ENCODE measurements at regions not wholly inside any gene's neighbourhood (a gene's known extent, or its start where the extent isn't known, plus 50 kb on each side); places are given as distances from the start of the nearest gene placed in this dataset.

- H3K27ac Mint-ChIP-seq (ENCODE audit: low read depth, unreplicated experiment): no peak overlapping the region
- no peaks in the 10 kb centered on the region for H3K9me3 Mint-ChIP-seq (ENCODE audit: unreplicated experiment)
- no peaks in the 10 kb centered on the region for H3K4me1 Mint-ChIP-seq (ENCODE audit: insufficient read depth, unreplicated experiment)
- H3K4me3 Mint-ChIP-seq (ENCODE audit: unreplicated experiment): no peak overlapping the region
- no peak for DNase-seq (ENCODE audit: unreplicated experiment)
- H3K27me3 Mint-ChIP-seq (ENCODE audit: insufficient read depth, unreplicated experiment): no peaks in the 10 kb centered on the region
- no TSS peak for BruUV-seq (replicated peaks)
- intact Hi-C loops (cut with micrococcal nuclease): no loop called here
- POLR2A ChIA-PET: no interaction called here
- no peaks in the 10 kb centered on the region for H3K36me3 Mint-ChIP-seq (ENCODE audit: insufficient read depth, unreplicated experiment)
- CTCF ChIA-PET: interaction anchor here (0.7 kb wide), 1 partner anchor 584 kb away, joined by 3 read pairs; no protein-coding TSS in a partner anchor
- TF ChIP-seq, protein P1, sequence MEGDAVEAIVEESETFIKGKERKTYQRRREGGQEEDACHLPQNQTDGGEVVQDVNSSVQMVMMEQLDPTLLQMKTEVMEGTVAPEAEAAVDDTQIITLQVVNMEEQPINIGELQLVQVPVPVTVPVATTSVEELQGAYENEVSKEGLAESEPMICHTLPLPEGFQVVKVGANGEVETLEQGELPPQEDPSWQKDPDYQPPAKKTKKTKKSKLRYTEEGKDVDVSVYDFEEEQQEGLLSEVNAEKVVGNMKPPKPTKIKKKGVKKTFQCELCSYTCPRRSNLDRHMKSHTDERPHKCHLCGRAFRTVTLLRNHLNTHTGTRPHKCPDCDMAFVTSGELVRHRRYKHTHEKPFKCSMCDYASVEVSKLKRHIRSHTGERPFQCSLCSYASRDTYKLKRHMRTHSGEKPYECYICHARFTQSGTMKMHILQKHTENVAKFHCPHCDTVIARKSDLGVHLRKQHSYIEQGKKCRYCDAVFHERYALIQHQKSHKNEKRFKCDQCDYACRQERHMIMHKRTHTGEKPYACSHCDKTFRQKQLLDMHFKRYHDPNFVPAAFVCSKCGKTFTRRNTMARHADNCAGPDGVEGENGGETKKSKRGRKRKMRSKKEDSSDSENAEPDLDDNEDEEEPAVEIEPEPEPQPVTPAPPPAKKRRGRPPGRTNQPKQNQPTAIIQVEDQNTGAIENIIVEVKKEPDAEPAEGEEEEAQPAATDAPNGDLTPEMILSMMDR (IDR thresholded peaks at IDR 0.05; ENCODE audit: unreplicated experiment): no peak
These were observed 335.7 kb upstream of the MGAT5 start for GRCh38 chr2:133918141-133918540.

DNA sequence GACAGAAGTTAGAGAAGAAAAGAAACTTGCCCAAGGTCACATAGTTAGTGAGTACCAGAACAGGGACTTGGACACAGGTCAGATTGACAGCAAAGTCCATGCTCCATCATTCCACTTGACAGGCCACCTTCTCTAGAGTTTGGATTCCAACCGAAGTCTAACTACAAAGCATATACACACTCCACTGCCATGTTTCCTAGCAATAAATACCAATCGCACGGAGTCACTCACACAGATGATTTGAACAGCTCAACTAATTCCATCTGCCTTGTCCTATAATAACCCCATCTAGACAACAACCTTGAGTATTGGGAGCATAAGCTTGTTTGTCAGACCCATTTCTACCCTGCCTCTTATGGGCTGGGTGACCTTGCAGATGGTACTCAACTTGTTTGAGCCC, 334.6 kb upstream of the MGAT5 start:
- ChIA-PET POLR2A (no interaction called here), CTCF (no interaction called here)
- Mint-ChIP-seq H3K9me3 (ENCODE audit: unreplicated experiment) (no peaks in the 10 kb centered on the region), H3K4me3 (ENCODE audit: unreplicated experiment) (no peak overlapping the region), H3K36me3 (ENCODE audit: insufficient read depth, unreplicated experiment) (no peaks in the 10 kb centered on the region), H3K27me3 (ENCODE audit: insufficient read depth, unreplicated experiment) (no peaks in the 10 kb centered on the region), H3K27ac (ENCODE audit: low read depth, unreplicated experiment) (no peak overlapping the region), H3K4me1 (ENCODE audit: insufficient read depth, unreplicated experiment) (no peaks in the 10 kb centered on the region)
- intact Hi-C loops (cut with micrococcal nuclease): no loop called here
- TF ChIP-seq, protein P1 (IDR thresholded peaks at IDR 0.05; ENCODE audit: unreplicated experiment): no peak
- no TSS peak for BruUV-seq (replicated peaks)
- no peak for DNase-seq (ENCODE audit: unreplicated experiment)

DNA sequence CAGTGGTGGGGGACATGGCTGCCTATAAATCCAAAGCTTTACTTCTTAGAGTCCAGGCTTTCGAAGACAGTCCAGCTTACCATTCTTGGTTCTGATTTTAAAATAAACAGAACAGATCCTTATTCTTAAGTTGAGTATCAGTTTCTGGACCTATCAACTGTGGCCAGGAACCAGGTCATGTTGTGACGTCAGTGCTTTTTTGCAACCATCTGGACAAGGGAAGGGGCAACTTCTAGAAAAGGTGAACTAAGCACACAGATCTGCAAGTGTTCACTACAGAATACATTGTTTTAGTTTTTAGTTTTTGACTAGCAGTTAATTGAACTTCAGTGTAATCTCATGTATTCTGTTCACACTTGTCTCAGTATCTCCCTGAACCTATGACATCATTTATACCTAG, 326.0 kb upstream of the MGAT5 start:
- Mint-ChIP-seq H3K27me3 (ENCODE audit: insufficient read depth, unreplicated experiment) (no peaks in the 10 kb centered on the region), H3K9me3 (ENCODE audit: unreplicated experiment) (no peaks in the 10 kb centered on the region), H3K4me3 (ENCODE audit: unreplicated experiment) (no peak overlapping the region), H3K27ac (ENCODE audit: low read depth, unreplicated experiment) (no peak overlapping the region), H3K4me1 (ENCODE audit: insufficient read depth, unreplicated experiment) (no peaks in the 10 kb centered on the region), H3K36me3 (ENCODE audit: insufficient read depth, unreplicated experiment) (no peaks in the 10 kb centered on the region)
- DNase-seq (ENCODE audit: unreplicated experiment): no peak
- BruUV-seq (replicated peaks): no TSS peak
- TF ChIP-seq, protein P1 (IDR thresholded peaks at IDR 0.05; ENCODE audit: unreplicated experiment): no peak
- intact Hi-C loops (cut with micrococcal nuclease): no loop called here
- ChIA-PET CTCF (no interaction called here), POLR2A (no interaction called here)

GRCh38 chr2:133936096-133936495, 317.8 kb upstream of the MGAT5 start:
- CTCF ChIA-PET: interaction anchor here (0.6 to 2.2 kb wide), 3 partner anchors 11 to 14 kb away, joined by 3 to 4 read pairs (median 4); no protein-coding TSS in a partner anchor
- Mint-ChIP-seq H3K4me3 (ENCODE audit: unreplicated experiment) (no peak overlapping the region), H3K36me3 (ENCODE audit: insufficient read depth, unreplicated experiment) (no peaks in the 10 kb centered on the region), H3K27ac (ENCODE audit: low read depth, unreplicated experiment) (no peak overlapping the region), H3K9me3 (ENCODE audit: unreplicated experiment) (no peaks in the 10 kb centered on the region), H3K4me1 (ENCODE audit: insufficient read depth, unreplicated experiment) (no peaks in the 10 kb centered on the region), H3K27me3 (ENCODE audit: insufficient read depth, unreplicated experiment) (no peaks in the 10 kb centered on the region)
- POLR2A ChIA-PET: interaction anchor here (0.7 kb wide), 1 partner anchor 146 kb away, joined by 3 read pairs; no protein-coding TSS in a partner anchor
- no peak for DNase-seq (ENCODE audit: unreplicated experiment)
- intact Hi-C loops (cut with micrococcal nuclease): no loop called here
- no TSS peak for BruUV-seq (replicated peaks)
- TF ChIP-seq, protein P1 (IDR thresholded peaks at IDR 0.05; ENCODE audit: unreplicated experiment): no peak
